ENCODE measurements at regions not wholly inside any gene's neighbourhood (a gene's known extent, or its start where the extent isn't known, plus 50 kb on each side); places are given as distances from the start of the nearest gene placed in this dataset.

- TF ChIP-seq CTCF (conservative IDR thresholded peaks at IDR 0.05 in 1 of 2, IDR thresholded peaks at IDR 0.05 in 1 of 2; ENCODE audit: extremely low read depth in 1 of 2, insufficient read depth in 1 of 2, low read depth in 1 of 2, low read length in 2 of 2) (no peak), EZH2 (IDR thresholded peaks at IDR 0.05; ENCODE audit: borderline replicate concordance, low read length) (no peak)
These were observed 597.3 kb upstream of the POT1 start for GRCh38 chr7:125526958-125527357.
